ENCODE measurements at regions not wholly inside any gene's neighbourhood (a gene's known extent, or its start where the extent isn't known, plus 50 kb on each side); places are given as distances from the start of the nearest gene placed in this dataset.

GRCh38 chr5:97851036-97851435, 668.0 kb upstream of the RIOK2 start:
- ATAC-seq (no peak), DNase-seq (ENCODE audit: low read depth, low spot score) (no peak)
- POLR2A ChIA-PET: no interaction called here
- CTCF ChIA-PET: no interaction called here
- H3K4me3 ChIP-seq (ENCODE audit: low read depth in 2 of 2, low read length in 2 of 2): no peak overlapping the region
- H3K4me1 ChIP-seq (ENCODE audit: control insufficient read depth, insufficient read depth, low read length): no peaks in the 10 kb centered on the region
- BruUV-seq (replicated peaks): no TSS peak
- no peak for TF ChIP-seq CTCF (IDR thresholded peaks at IDR 0.05)
- no peak for TF ChIP-seq REST (IDR thresholded peaks at IDR 0.05; ENCODE audit: insufficient read depth in 1 of 2, low read depth in 2 of 2, low read length in 1 of 2)
- no peak for TF ChIP-seq SIN3A (IDR thresholded peaks at IDR 0.05; ENCODE audit: borderline replicate concordance, insufficient read depth, low read depth, low read length)
- no peak for TF ChIP-seq POLR2AphosphoS5 (IDR thresholded peaks at IDR 0.05; ENCODE audit: low read depth, low read length)
- no peak for TF ChIP-seq TCF7L2 (IDR thresholded peaks at IDR 0.05; ENCODE audit: low read depth, low read length)
- in situ Hi-C loops (cut with HindIII; ENCODE audit: low pct_unique_long_range_greater_than_20kb, low sequenced_read_pairs): no loop called here
- intact Hi-C loops (cut with micrococcal nuclease; ENCODE audit: unreplicated experiment): no loop called here
- H3K36me3 ChIP-seq (ENCODE audit: control insufficient read depth, insufficient read depth, low read length): no peaks in the 10 kb centered on the region
- H3K27ac ChIP-seq (ENCODE audit: low read length): no peak overlapping the region
- H3K9me3 ChIP-seq (ENCODE audit: control insufficient read depth, insufficient read depth, low read depth, low read length): no peaks in the 10 kb centered on the region
- H3K27me3 ChIP-seq (ENCODE audit: control insufficient read depth, insufficient read depth, low read length): no peaks in the 10 kb centered on the region

- CTCF ChIA-PET: no interaction called here
- POLR2A ChIA-PET: no interaction called here
- Histone ChIP-seq H3K4me3 (ENCODE audit: low read depth in 2 of 2, low read length in 2 of 2) (no peak overlapping the region), H3K4me1 (ENCODE audit: control insufficient read depth, insufficient read depth, low read length) (no peaks in the 10 kb centered on the region), H3K27ac (ENCODE audit: low read length) (no peak overlapping the region), H3K9me3 (ENCODE audit: control insufficient read depth, insufficient read depth, low read depth, low read length) (no peaks in the 10 kb centered on the region), H3K36me3 (ENCODE audit: control insufficient read depth, insufficient read depth, low read length) (no peaks in the 10 kb centered on the region), H3K27me3 (ENCODE audit: control insufficient read depth, insufficient read depth, low read length) (no peaks in the 10 kb centered on the region)
- in situ Hi-C loops (cut with HindIII; ENCODE audit: low pct_unique_long_range_greater_than_20kb, low sequenced_read_pairs) (no loop called here), intact Hi-C loops (cut with micrococcal nuclease; ENCODE audit: unreplicated experiment) (no loop called here)
- ATAC-seq (no peak), DNase-seq (ENCODE audit: low read depth, low spot score) (no peak)
- BruUV-seq (replicated peaks): no TSS peak
- TF ChIP-seq CTCF (IDR thresholded peaks at IDR 0.05): no peak
- no peak for TF ChIP-seq SIN3A (IDR thresholded peaks at IDR 0.05; ENCODE audit: borderline replicate concordance, insufficient read depth, low read depth, low read length)
- TF ChIP-seq REST (IDR thresholded peaks at IDR 0.05; ENCODE audit: insufficient read depth in 1 of 2, low read depth in 2 of 2, low read length in 1 of 2): no peak
- no peak for TF ChIP-seq POLR2AphosphoS5 (IDR thresholded peaks at IDR 0.05; ENCODE audit: low read depth, low read length)
- TF ChIP-seq TCF7L2 (IDR thresholded peaks at IDR 0.05; ENCODE audit: low read depth, low read length): no peak
Observed at GRCh38 chr5:97854871-97855762, 672.1 kb upstream of the RIOK2 start.
